Bronchial epithelial cell (primary cell): ENCODE measurements at regions not wholly inside any gene's neighbourhood (a gene's known extent, or its start where the extent isn't known, plus 50 kb on each side); places are given as distances from the start of the nearest gene placed in this dataset.

Source experiments
- DNase-seq: peaks from one replicate; pipeline ENCODE4 v3.0.0-alpha.2; 2010; ENCODE audit warnings: low read depth
- FAIRE-seq: peaks from 2 replicates; lab custom pipeline; 2011; peaks lifted over from hg19 to GRCh38; lab: Jason Lieb, UNC
- H3K27me3 ChIP-seq: 2 replicates; pipeline ENCODE4 v1.5.1; 2011; ENCODE audit warnings: low read length; ENCODE audit not compliant: control insufficient read depth, insufficient read depth
- H3K36me3 ChIP-seq: 2 replicates; pipeline ENCODE4 v1.5.1; 2011; ENCODE audit warnings: low read length; ENCODE audit not compliant: control insufficient read depth, insufficient read depth
- H3K4me3 ChIP-seq: 2 replicates; pipeline ENCODE4 v1.5.1; 2011; ENCODE audit warnings: mild to moderate bottlenecking, low read depth, low read length, control low read depth
- CTCF ChIP-seq: IDR thresholded peaks from 2 replicates; pipeline ENCODE4 v1.5.1; 2011; ENCODE audit warnings: mild to moderate bottlenecking, moderate library complexity, low read length, control low read depth, inconsistent platforms; ENCODE audit not compliant: insufficient read depth, severe bottlenecking

GRCh38 chr18:67290421-67290820 is 226.1 kb downstream of the DSEL start:
- Histone ChIP-seq H3K27me3 (no peaks in the 10 kb centered on the region), H3K4me3 (no peak overlapping the region), H3K36me3 (no peaks in the 10 kb centered on the region)
- FAIRE-seq: no peak
- DNase-seq: no peak
- TF ChIP-seq CTCF: no peak

GRCh38 chr18:67285583-67285982 is 230.9 kb downstream of the DSEL start:
- no peaks in the 10 kb centered on the region for H3K36me3 ChIP-seq
- no peak for TF ChIP-seq CTCF
- FAIRE-seq: no peak

GRCh38 chr18:67282796-67283195 is 233.7 kb downstream of the DSEL start:
- FAIRE-seq: no peak
- no peaks in the 10 kb centered on the region for H3K36me3 ChIP-seq
- no peak overlapping the region for H3K4me3 ChIP-seq
- TF ChIP-seq CTCF: no peak
- no peaks in the 10 kb centered on the region for H3K27me3 ChIP-seq
- no peak for DNase-seq

More at GRCh38 chr18:67285583-67285982, 230.9 kb downstream of the DSEL start:
- DNase-seq: no peak
- Histone ChIP-seq H3K4me3 (no peak overlapping the region), H3K27me3 (no peaks in the 10 kb centered on the region)

- Histone ChIP-seq H3K27me3 (no peaks in the 10 kb centered on the region), H3K4me3 (no peak overlapping the region), H3K36me3 (no peaks in the 10 kb centered on the region)
- no peak for DNase-seq
- TF ChIP-seq CTCF: no peak
- no peak for FAIRE-seq
These were observed 234.8 kb downstream of the DSEL start for GRCh38 chr18:67281746-67282145.

GRCh38 chr18:67280486-67281242 is 235.9 kb downstream of the DSEL start:
- no peak overlapping the region for H3K4me3 ChIP-seq
- TF ChIP-seq CTCF: no peak
- DNase-seq (no peak), FAIRE-seq (no peak)
- no peaks in the 10 kb centered on the region for H3K27me3 ChIP-seq
- no peaks in the 10 kb centered on the region for H3K36me3 ChIP-seq

GRCh38 chr18:67279988-67280387 is 236.5 kb downstream of the DSEL start:
- TF ChIP-seq CTCF: no peak
- FAIRE-seq (no peak), DNase-seq (no peak)
- H3K4me3 ChIP-seq: no peak overlapping the region
- H3K36me3 ChIP-seq: no peaks in the 10 kb centered on the region
- no peaks in the 10 kb centered on the region for H3K27me3 ChIP-seq
